ENCODE measurements at regions not wholly inside any gene's neighbourhood (a gene's known extent, or its start where the extent isn't known, plus 50 kb on each side); places are given as distances from the start of the nearest gene placed in this dataset.

DNA sequence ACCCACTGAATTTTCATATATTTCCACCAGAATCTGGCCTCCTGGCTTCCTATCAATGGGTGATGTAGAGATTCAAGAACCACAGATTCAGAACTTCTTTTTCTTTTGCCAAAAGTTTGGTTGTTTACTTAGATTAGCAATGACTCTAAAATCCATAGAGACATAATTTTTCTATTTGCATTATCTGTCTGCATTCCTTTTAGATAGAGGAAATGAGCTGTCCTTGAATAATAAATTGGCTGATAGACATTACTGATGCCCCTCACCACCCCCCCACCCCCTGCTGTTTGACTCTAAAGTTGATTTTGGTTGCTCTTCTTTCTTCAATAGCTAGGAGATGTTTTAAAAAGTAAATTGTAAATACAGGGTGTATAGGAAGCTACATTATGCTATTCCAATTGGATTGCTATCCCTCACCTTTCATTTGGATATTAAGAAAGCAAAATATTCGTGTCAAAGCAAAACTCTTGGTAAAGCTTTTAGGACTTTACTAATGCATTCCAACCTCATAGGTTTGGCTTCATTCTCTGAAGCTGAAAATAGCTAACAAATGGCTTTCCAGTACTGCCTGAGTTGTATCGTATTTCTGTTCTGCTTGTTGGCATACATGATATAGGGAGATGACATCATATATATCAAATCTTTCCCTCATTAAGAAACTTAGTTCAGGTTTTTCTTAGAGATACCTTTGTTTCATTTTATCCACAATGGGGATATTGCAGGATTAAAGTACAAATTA is 606.0 kb downstream of the ARL4A start:
- no peaks in the 10 kb centered on the region for H3K4me1 ChIP-seq
- H3K27me3 ChIP-seq, result no peaks in the 10 kb centered on the region; the same call in 1 of the 2 replicates
- no peaks in the 10 kb centered on the region for H3K9me3 ChIP-seq
- no peak overlapping the region for H3K4me3 ChIP-seq (ENCODE audit: low read depth, low read length)
- no peaks in the 10 kb centered on the region for H3K36me3 ChIP-seq
- no peak for TF ChIP-seq CTCF (IDR thresholded peaks at IDR 0.05; ENCODE audit: low read depth, low read length)
- DNase-seq, result no peak

- Histone ChIP-seq H3K4me3 (ENCODE audit: low read depth, low read length) (no peak overlapping the region), H3K4me1 (no peaks in the 10 kb centered on the region; the same call in 1 of the 2 replicates), H3K36me3 (no peaks in the 10 kb centered on the region), H3K27me3 (no peaks in the 10 kb centered on the region), H3K9me3 (no peaks in the 10 kb centered on the region)
- no peak for DNase-seq
- no peak for TF ChIP-seq CTCF (IDR thresholded peaks at IDR 0.05; ENCODE audit: low read depth, low read length)
Observed at GRCh38 chr7:13307040-13307439, 619.6 kb downstream of the ARL4A start.

DNA sequence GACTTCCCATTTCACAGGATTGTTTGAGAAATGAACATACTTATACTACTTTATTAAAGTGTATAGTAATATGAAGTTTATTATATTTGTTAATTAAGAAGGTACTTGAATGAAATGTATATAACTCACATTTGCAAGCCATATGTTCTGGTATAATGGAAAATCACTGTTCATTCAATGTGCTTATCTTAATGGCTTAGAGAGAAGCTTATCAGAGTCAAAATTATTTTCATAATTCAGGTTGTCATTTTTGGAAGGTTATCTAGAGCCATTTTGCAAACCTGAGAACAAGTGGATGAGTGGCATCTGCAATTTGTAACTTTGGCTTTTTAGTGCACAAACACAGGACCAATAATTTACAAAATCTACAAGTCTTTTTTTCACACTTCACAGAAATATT is 621.0 kb downstream of the ARL4A start:
- TF ChIP-seq CTCF (IDR thresholded peaks at IDR 0.05; ENCODE audit: low read depth, low read length), result no peak
- Histone ChIP-seq H3K9me3 (no peaks in the 10 kb centered on the region), H3K4me3 (ENCODE audit: low read depth, low read length) (no peak overlapping the region), H3K36me3 (no peaks in the 10 kb centered on the region), H3K27me3 (no peaks in the 10 kb centered on the region), H3K4me1 (no peaks in the 10 kb centered on the region; the same call in 1 of the 2 replicates)
- no peak for DNase-seq

GRCh38 chr7:13309535-13309934 is 622.1 kb downstream of the ARL4A start:
- H3K9me3 ChIP-seq, result no peaks in the 10 kb centered on the region
- no peak overlapping the region for H3K4me3 ChIP-seq (ENCODE audit: low read depth, low read length)
- TF ChIP-seq CTCF (IDR thresholded peaks at IDR 0.05; ENCODE audit: low read depth, low read length), result no peak
- H3K4me1 ChIP-seq, result no peaks in the 10 kb centered on the region; the same call in 1 of the 2 replicates
- no peaks in the 10 kb centered on the region for H3K27me3 ChIP-seq
- no peak for DNase-seq
- H3K36me3 ChIP-seq, result no peaks in the 10 kb centered on the region

GRCh38 chr7:13312307-13312706 is 624.9 kb downstream of the ARL4A start:
- no peaks in the 10 kb centered on the region; the same call in 1 of the 2 replicates for H3K4me1 ChIP-seq
- H3K4me3 ChIP-seq (ENCODE audit: low read depth, low read length), result no peak overlapping the region
- no peaks in the 10 kb centered on the region for H3K27me3 ChIP-seq
- H3K9me3 ChIP-seq, result no peaks in the 10 kb centered on the region
- peak; percentile 25 for DNase-seq
- TF ChIP-seq CTCF (IDR thresholded peaks at IDR 0.05; ENCODE audit: low read depth, low read length), result no peak
- H3K36me3 ChIP-seq, result no peaks in the 10 kb centered on the region

DNA sequence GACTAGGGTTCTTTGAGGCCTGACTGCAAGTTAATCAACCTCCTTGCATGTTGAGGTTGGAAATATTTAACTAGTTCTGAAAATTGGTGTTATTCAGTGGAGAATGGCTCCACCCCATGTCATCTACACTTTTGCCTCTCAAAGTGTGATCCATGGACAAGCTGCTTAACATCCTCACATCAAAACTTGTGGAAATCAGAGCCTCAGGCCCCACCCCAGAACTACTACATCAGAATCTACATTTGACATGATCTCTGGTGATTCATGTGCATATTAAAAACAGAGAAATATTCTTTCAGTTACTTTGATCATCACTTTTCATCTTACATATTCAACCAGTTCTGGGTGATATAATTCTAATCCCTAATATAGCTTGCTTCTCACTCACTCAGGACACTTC is 632.9 kb downstream of the ARL4A start:
- H3K36me3 ChIP-seq, result no peaks in the 10 kb centered on the region
- no peak for TF ChIP-seq CTCF (IDR thresholded peaks at IDR 0.05; ENCODE audit: low read depth, low read length)
- no peak for DNase-seq
- H3K27me3 ChIP-seq, result no peaks in the 10 kb centered on the region
- no peak overlapping the region for H3K4me3 ChIP-seq (ENCODE audit: low read depth, low read length)
- no peaks in the 10 kb centered on the region for H3K9me3 ChIP-seq
- H3K4me1 ChIP-seq, result no peaks in the 10 kb centered on the region
